ENCODE measurements at regions not wholly inside any gene's neighbourhood (a gene's known extent, or its start where the extent isn't known, plus 50 kb on each side); places are given as distances from the start of the nearest gene placed in this dataset.

DNA sequence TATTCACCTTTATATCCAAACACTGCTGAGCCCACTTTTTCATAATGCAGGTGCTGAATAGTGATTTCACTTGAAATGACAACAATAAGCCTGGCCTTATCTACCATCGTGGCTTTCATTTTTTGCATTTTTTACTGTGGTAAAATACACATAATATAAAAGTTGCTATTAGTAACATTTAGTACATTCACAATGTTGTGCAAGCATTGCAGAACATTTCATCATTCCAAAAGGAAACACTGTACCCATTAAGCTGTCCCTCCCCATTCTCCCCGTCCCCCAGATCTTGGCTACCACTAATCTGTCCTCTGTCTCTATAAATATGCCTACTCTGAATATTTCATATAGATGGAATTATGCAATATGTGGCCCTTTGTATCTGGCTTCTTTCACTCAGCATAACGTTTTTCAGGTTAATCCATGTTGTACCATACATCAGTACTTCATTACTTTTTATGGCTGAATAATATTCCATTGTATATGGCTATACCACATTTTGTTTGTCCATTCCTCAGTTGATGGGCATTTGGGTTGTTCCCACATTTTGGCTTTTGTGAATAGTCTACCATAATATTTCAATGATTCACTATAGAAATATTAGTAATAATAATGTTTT is 68.5 kb upstream of the ARID5B start:
- Histone ChIP-seq H3K27ac (ENCODE audit: low read length) (no peak overlapping the region), H3K27me3 (ENCODE audit: low read depth, low read length) (no peaks in the 10 kb centered on the region), H3K4me1 (ENCODE audit: control insufficient read depth in 1 of 2, insufficient read depth in 2 of 2, low read length in 2 of 2) (peaks cover 10 to 29% of the 10 kb centered on the region in 2 donors), H3K36me3 (ENCODE audit: control insufficient read depth in 1 of 2, insufficient read depth in 2 of 2, low read length in 2 of 2) (no peaks in the 10 kb centered on the region), H3K9me3 (ENCODE audit: control insufficient read depth in 1 of 2, low read length in 2 of 2) (no peaks in the 10 kb centered on the region), H3K4me3 (ENCODE audit: low read depth in 1 of 2, low read length in 2 of 2) (no peak overlapping the region)

GRCh38 chr10:61834519-61834918 is 67.0 kb upstream of the ARID5B start:
- Histone ChIP-seq H3K4me1 (ENCODE audit: control insufficient read depth in 1 of 2, insufficient read depth in 2 of 2, low read length in 2 of 2) (peaks cover 10 to 29% of the 10 kb centered on the region in 2 donors), H3K36me3 (ENCODE audit: control insufficient read depth in 1 of 2, insufficient read depth in 2 of 2, low read length in 2 of 2) (no peaks in the 10 kb centered on the region), H3K27me3 (ENCODE audit: low read depth, low read length) (no peaks in the 10 kb centered on the region), H3K27ac (ENCODE audit: low read length) (peak overlapping the region; percentile 76), H3K4me3 (ENCODE audit: low read depth in 1 of 2, low read length in 2 of 2) (no peak overlapping the region), H3K9me3 (ENCODE audit: control insufficient read depth in 1 of 2, low read length in 2 of 2) (no peaks in the 10 kb centered on the region)

DNA sequence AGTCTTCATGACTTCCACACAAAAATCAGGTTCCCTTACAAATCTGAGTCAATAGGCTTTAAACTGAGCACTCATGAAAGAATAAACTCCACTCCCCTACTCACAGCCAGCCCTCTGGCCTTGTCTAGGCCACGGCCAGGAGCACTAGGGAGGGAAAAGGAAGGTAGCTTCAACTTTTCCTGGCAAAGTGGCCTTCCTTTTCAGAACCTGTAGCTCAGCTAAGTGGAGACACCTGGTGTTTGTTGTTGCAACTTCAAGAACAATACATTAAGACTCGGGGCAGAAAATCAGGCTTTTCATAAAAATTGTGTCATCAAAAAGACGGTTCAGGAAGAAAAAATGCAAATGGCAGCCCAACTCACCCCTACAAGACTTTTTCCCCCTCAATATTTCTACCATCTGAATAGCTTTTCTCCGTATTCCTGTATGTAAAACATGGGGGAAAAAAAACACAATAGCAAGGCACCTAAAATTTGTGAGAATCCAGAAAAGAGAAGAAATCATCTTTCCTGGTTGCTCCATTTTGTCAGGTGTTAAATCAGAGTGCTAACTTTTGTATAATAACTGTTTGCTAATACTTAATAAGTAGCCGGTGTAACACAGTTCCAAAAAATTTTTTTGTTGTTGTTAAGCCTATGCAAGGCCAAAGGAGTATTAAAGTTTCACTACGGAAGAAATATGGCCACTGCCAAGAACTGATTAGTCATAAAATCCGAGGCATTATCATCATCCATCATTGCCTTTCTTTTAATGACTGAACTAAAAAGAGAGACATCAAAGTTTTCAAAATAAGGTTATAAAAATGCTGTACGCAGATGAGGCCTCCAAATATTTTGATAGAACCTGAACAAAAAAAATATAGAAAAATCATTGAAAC is 66.2 kb upstream of the ARID5B start:
- H3K4me3 ChIP-seq (ENCODE audit: low read depth in 1 of 2, low read length in 2 of 2) = no peak overlapping the region

DNA sequence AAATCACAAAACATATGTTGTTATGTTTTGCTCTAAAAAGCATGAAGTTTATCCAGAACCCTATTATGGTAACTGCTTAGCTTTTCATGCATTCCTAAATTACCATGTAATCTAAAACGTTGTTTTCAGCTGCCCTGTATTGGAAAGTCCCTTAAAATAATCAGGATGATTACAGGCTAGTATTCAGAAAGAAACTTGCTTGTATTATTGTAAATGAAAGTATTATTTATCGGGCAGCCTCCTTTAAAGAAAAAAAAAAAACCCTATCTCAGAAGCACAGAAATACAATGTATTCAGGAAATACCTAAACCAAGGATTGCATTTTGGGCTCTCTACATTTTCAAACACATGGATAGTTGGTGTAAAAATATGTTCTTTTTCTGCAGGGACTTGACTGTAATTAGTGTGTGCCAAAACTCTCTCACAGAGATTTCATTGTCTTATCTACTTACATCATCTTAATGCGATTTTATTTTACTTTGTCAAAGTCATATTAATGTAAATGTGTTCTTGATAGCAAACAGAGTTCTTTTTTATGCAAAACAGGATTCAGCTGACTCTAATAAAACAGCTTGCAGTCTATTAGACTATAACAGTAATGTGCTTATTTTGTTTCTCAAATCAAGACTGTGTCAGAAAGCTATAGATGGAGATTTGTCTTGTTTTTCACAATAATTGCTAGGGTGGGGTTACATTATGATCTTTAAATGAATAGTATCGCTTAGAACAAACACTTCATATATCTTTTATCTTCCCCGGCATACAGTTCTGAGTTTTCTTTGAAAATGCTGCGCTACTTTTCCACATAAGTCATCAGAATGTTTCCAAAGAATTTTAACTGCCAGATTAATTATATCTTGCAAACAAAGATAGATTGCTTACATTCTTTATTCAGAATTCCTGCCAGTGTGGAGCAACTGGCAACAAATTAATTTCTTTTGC is 65.3 kb upstream of the ARID5B start:
- H3K9me3 ChIP-seq (ENCODE audit: control insufficient read depth in 1 of 2, low read length in 2 of 2) = no peaks in the 10 kb centered on the region
- peak overlapping the region; percentile 76 for H3K27ac ChIP-seq (ENCODE audit: low read length)
- no peaks in the 10 kb centered on the region for H3K27me3 ChIP-seq (ENCODE audit: low read depth, low read length)
- peak overlapping the region in 1 of 2 donors; percentile 19 for H3K4me3 ChIP-seq (ENCODE audit: low read depth in 1 of 2, low read length in 2 of 2)
- H3K36me3 ChIP-seq (ENCODE audit: control insufficient read depth in 1 of 2, insufficient read depth in 2 of 2, low read length in 2 of 2) = no peaks in the 10 kb centered on the region
- H3K4me1 ChIP-seq (ENCODE audit: control insufficient read depth in 1 of 2, insufficient read depth in 2 of 2, low read length in 2 of 2) = peaks cover 15 to 23% of the 10 kb centered on the region in 2 donors

More for the DNA sequence above, 66.2 kb upstream of the ARID5B start:
- no peaks in the 10 kb centered on the region for H3K36me3 ChIP-seq (ENCODE audit: control insufficient read depth in 1 of 2, insufficient read depth in 2 of 2, low read length in 2 of 2)
- no peaks in the 10 kb centered on the region for H3K27me3 ChIP-seq (ENCODE audit: low read depth, low read length)
- peaks cover 15 to 26% of the 10 kb centered on the region in 2 donors for H3K4me1 ChIP-seq (ENCODE audit: control insufficient read depth in 1 of 2, insufficient read depth in 2 of 2, low read length in 2 of 2)
- H3K27ac ChIP-seq (ENCODE audit: low read length) = peak overlapping the region; percentile 76
- H3K9me3 ChIP-seq (ENCODE audit: control insufficient read depth in 1 of 2, low read length in 2 of 2) = no peaks in the 10 kb centered on the region

GRCh38 chr10:61836888-61837754 is 64.4 kb upstream of the ARID5B start:
- Histone ChIP-seq H3K27ac (ENCODE audit: low read length) (peak overlapping the region; percentile 76), H3K9me3 (ENCODE audit: control insufficient read depth in 1 of 2, low read length in 2 of 2) (no peaks in the 10 kb centered on the region), H3K36me3 (ENCODE audit: control insufficient read depth in 1 of 2, insufficient read depth in 2 of 2, low read length in 2 of 2) (no peaks in the 10 kb centered on the region), H3K27me3 (ENCODE audit: low read depth, low read length) (no peaks in the 10 kb centered on the region), H3K4me1 (ENCODE audit: control insufficient read depth in 1 of 2, insufficient read depth in 2 of 2, low read length in 2 of 2) (peaks cover 15 to 23% of the 10 kb centered on the region in 2 donors), H3K4me3 (ENCODE audit: low read depth in 1 of 2, low read length in 2 of 2) (peak overlapping the region in 1 of 2 donors; percentile 19)

DNA sequence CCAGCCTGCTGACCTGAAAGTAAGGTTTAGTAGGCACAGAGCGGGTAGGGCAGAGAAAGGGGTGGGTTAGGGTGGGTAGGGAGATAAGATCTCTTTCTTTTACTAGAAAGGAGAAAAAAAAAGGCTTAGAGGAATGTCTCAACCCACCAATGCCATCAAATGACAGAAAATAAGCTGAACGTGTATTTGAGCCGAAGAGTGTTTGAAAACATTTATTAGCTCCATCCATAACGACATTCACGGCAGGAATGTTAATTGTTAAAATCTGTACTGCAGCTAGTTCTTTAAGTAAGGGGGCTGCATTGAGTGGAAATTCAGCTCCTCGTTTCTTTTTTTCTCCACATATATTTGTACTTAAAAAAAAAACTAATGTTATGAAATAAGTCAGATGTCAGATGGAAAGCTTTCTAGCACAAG is 63.7 kb upstream of the ARID5B start:
- Histone ChIP-seq H3K4me1 (ENCODE audit: control insufficient read depth in 1 of 2, insufficient read depth in 2 of 2, low read length in 2 of 2) (peaks cover 15 to 23% of the 10 kb centered on the region in 2 donors), H3K27ac (ENCODE audit: low read length) (peak overlapping the region; percentile 54), H3K27me3 (ENCODE audit: low read depth, low read length) (no peaks in the 10 kb centered on the region), H3K9me3 (ENCODE audit: control insufficient read depth in 1 of 2, low read length in 2 of 2) (no peaks in the 10 kb centered on the region), H3K4me3 (ENCODE audit: low read depth in 1 of 2, low read length in 2 of 2) (no peak overlapping the region), H3K36me3 (ENCODE audit: control insufficient read depth in 1 of 2, insufficient read depth in 2 of 2, low read length in 2 of 2) (no peaks in the 10 kb centered on the region)

GRCh38 chr10:61839916-61840315 is 61.6 kb upstream of the ARID5B start:
- no peaks in the 10 kb centered on the region for H3K36me3 ChIP-seq (ENCODE audit: control insufficient read depth in 1 of 2, insufficient read depth in 2 of 2, low read length in 2 of 2)
- no peak overlapping the region for H3K27ac ChIP-seq (ENCODE audit: low read length)
- H3K27me3 ChIP-seq (ENCODE audit: low read depth, low read length) = no peaks in the 10 kb centered on the region
- H3K4me1 ChIP-seq (ENCODE audit: control insufficient read depth in 1 of 2, insufficient read depth in 2 of 2, low read length in 2 of 2) = peaks cover 15 to 20% of the 10 kb centered on the region in 2 donors
- H3K4me3 ChIP-seq (ENCODE audit: low read depth in 1 of 2, low read length in 2 of 2) = no peak overlapping the region
- no peaks in the 10 kb centered on the region for H3K9me3 ChIP-seq (ENCODE audit: control insufficient read depth in 1 of 2, low read length in 2 of 2)

- Histone ChIP-seq H3K27me3 (ENCODE audit: low read depth, low read length) (no peaks in the 10 kb centered on the region), H3K27ac (ENCODE audit: low read length) (no peak overlapping the region), H3K4me1 (ENCODE audit: control insufficient read depth in 1 of 2, insufficient read depth in 2 of 2, low read length in 2 of 2) (peaks cover 15 to 16% of the 10 kb centered on the region in 2 donors), H3K9me3 (ENCODE audit: control insufficient read depth in 1 of 2, low read length in 2 of 2) (no peaks in the 10 kb centered on the region), H3K36me3 (ENCODE audit: control insufficient read depth in 1 of 2, insufficient read depth in 2 of 2, low read length in 2 of 2) (no peaks in the 10 kb centered on the region), H3K4me3 (ENCODE audit: low read depth in 1 of 2, low read length in 2 of 2) (no peak overlapping the region)
These were observed 61.1 kb upstream of the ARID5B start for GRCh38 chr10:61840403-61840802.

GRCh38 chr10:61841338-61841875 is 60.1 kb upstream of the ARID5B start:
- no peak overlapping the region for H3K27ac ChIP-seq (ENCODE audit: low read length)
- no peaks in the 10 kb centered on the region for H3K27me3 ChIP-seq (ENCODE audit: low read depth, low read length)
- no peaks in the 10 kb centered on the region for H3K36me3 ChIP-seq (ENCODE audit: control insufficient read depth in 1 of 2, insufficient read depth in 2 of 2, low read length in 2 of 2)
- H3K4me1 ChIP-seq (ENCODE audit: control insufficient read depth in 1 of 2, insufficient read depth in 2 of 2, low read length in 2 of 2) = peaks cover 8 to 9% of the 10 kb centered on the region in 2 donors
- H3K9me3 ChIP-seq (ENCODE audit: control insufficient read depth in 1 of 2, low read length in 2 of 2) = no peaks in the 10 kb centered on the region
- no peak overlapping the region for H3K4me3 ChIP-seq (ENCODE audit: low read depth in 1 of 2, low read length in 2 of 2)

DNA sequence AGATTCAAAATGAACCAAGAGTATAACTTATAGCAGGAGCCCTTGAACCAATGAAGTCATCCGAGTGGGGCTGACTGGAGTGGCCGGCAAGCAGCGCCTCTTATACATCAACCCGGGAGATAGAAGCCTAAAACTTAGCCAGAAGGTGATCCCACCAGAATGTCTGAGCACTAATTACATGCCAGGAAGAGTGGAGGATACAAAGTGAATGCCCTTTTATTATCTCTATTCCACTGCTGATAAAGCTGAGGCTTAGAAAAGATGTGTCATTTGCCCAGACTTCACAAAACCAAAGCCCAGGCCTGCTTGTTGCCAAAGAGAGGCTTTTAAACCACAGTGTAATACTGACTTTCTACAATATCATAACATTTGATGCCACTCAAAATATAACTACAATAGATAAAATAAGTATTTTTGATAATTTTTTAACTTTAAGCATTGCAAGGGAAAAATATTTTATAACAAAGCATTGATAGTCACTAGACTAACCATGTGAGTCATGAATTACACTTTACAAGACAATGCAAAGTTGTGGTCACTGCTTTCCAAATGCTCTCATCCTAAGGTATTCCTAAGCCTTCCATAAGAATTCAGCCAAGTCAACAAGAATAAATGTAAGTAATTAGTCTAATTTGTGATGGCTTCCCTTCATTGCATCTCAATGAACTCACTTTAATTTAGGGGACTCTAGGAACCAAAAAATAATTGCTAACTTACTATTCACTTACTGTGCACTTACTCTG is 58.6 kb upstream of the ARID5B start:
- Histone ChIP-seq H3K36me3 (ENCODE audit: control insufficient read depth in 1 of 2, insufficient read depth in 2 of 2, low read length in 2 of 2) (no peaks in the 10 kb centered on the region), H3K4me3 (ENCODE audit: low read depth in 1 of 2, low read length in 2 of 2) (no peak overlapping the region), H3K4me1 (ENCODE audit: control insufficient read depth in 1 of 2, insufficient read depth in 2 of 2, low read length in 2 of 2) (peaks cover 0 to 4% of the 10 kb centered on the region in 2 donors), H3K27ac (ENCODE audit: low read length) (no peak overlapping the region), H3K9me3 (ENCODE audit: control insufficient read depth in 1 of 2, low read length in 2 of 2) (no peaks in the 10 kb centered on the region), H3K27me3 (ENCODE audit: low read depth, low read length) (no peaks in the 10 kb centered on the region)
